ENCODE measurements at regions not wholly inside any gene's neighbourhood (a gene's known extent, or its start where the extent isn't known, plus 50 kb on each side); places are given as distances from the start of the nearest gene placed in this dataset.

DNA sequence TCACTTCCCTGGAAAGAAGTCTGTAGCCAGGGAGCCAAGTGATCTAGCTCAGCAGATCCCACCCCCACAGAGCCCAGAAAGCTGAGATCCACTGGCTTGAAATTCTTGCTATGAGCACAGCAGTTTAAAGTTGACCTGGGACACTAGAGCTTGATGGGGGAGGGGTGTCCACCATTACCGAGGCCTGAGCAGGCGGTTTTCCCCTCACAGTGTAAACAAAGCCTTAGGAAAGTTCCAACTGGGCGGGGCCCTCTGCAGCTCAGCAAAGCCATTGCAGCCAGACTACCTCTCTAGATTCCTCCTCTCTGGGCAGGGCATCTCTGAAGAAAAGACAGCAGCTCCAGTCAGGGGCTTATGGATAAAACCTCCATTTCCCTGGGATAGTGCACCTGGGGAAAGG lies 887.2 kb upstream of the LRATD1 start:
- H3K4me1 ChIP-seq (ENCODE audit: insufficient read depth, insufficient read length): no peaks in the 10 kb centered on the region
- no peak for TF ChIP-seq ZNF274 (IDR thresholded peaks at IDR 0.05; ENCODE audit: low read depth, low read length)
- TF ChIP-seq YY1 (IDR thresholded peaks at IDR 0.05; ENCODE audit: insufficient read depth, insufficient read length): no peak
- TF ChIP-seq SUZ12 (IDR thresholded peaks at IDR 0.05; ENCODE audit: extremely low read depth, insufficient read depth, insufficient read length): no peak
- no peaks in the 10 kb centered on the region for H3K36me3 ChIP-seq (ENCODE audit: insufficient read depth, insufficient read length, low read length)
- no peak overlapping the region for H3K4me3 ChIP-seq (ENCODE audit: insufficient read length, low read depth)
- no peak overlapping the region for H3K9ac ChIP-seq (ENCODE audit: insufficient read length, low read depth)
- no peaks in the 10 kb centered on the region for H3K27me3 ChIP-seq (ENCODE audit: insufficient read depth, insufficient read length)
- H3K9me3 ChIP-seq (ENCODE audit: insufficient read depth, low read length): peaks cover 28% of the 10 kb centered on the region; the same call in 1 of the 2 replicates
- peak; percentile 40 for DNase-seq (ENCODE audit: low read depth, low spot score)

DNA sequence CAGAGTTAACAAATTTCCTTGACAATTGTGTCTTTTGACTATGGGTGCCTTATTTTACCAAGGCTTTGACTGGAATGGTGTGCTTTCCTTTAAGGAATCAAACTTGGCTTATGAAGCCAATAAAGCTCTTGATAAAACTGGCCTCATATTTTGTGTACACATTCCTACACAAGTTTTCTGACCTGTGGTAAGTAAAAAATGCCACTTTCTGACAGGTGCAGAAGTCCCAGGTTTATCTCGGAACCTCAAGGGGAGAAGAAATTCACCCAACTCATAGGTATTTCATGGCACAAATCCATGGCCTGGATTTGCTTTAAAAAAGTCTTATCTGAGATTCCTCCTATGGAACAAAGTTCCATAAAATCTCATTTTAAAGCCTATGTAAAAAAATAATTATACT lies 880.6 kb upstream of the LRATD1 start:
- Histone ChIP-seq H3K9ac (ENCODE audit: insufficient read length, low read depth) (no peak overlapping the region), H3K9me3 (ENCODE audit: insufficient read depth, low read length) (no peaks in the 10 kb centered on the region; the same call in 1 of the 2 replicates), H3K27me3 (ENCODE audit: insufficient read depth, insufficient read length) (no peaks in the 10 kb centered on the region), H3K4me1 (ENCODE audit: insufficient read depth, insufficient read length) (no peaks in the 10 kb centered on the region), H3K4me3 (ENCODE audit: insufficient read length, low read depth) (no peak overlapping the region), H3K36me3 (ENCODE audit: insufficient read depth, insufficient read length, low read length) (no peaks in the 10 kb centered on the region)
- no peak for TF ChIP-seq SUZ12 (IDR thresholded peaks at IDR 0.05; ENCODE audit: extremely low read depth, insufficient read depth, insufficient read length)
- TF ChIP-seq ZNF274 (IDR thresholded peaks at IDR 0.05; ENCODE audit: low read depth, low read length): no peak
- no peak for TF ChIP-seq YY1 (IDR thresholded peaks at IDR 0.05; ENCODE audit: insufficient read depth, insufficient read length)
- DNase-seq (ENCODE audit: low read depth, low spot score): no peak

DNA sequence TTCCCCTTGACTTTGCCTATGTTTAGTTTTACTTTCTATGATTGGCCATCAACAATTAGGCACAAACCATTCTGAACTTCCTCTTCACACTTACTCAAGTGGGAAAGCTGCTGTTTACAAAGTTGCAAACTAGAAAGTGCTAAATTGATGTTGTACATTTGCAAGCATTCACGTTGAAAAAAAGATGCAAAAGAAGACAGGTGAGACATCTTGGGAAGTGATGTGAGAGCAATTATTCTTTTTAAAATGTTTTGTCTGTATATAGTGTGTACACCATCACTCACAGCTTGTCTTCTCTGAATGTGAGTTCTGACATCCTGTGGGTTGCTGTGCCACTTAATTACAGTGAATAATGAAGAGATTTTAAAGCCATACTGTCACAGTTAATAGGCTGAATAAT lies 874.1 kb upstream of the LRATD1 start:
- H3K4me3 ChIP-seq (ENCODE audit: insufficient read length, low read depth): no peak overlapping the region
- no peak for TF ChIP-seq SUZ12 (IDR thresholded peaks at IDR 0.05; ENCODE audit: extremely low read depth, insufficient read depth, insufficient read length)
- no peak for TF ChIP-seq ZNF274 (IDR thresholded peaks at IDR 0.05; ENCODE audit: low read depth, low read length)
- no peak for TF ChIP-seq YY1 (IDR thresholded peaks at IDR 0.05; ENCODE audit: insufficient read depth, insufficient read length)
- no peaks in the 10 kb centered on the region for H3K36me3 ChIP-seq (ENCODE audit: insufficient read depth, insufficient read length, low read length)
- DNase-seq (ENCODE audit: low read depth, low spot score): no peak
- H3K9ac ChIP-seq (ENCODE audit: insufficient read length, low read depth): no peak overlapping the region
- no peaks in the 10 kb centered on the region for H3K4me1 ChIP-seq (ENCODE audit: insufficient read depth, insufficient read length)
- H3K9me3 ChIP-seq (ENCODE audit: insufficient read depth, low read length): no peaks in the 10 kb centered on the region
- H3K27me3 ChIP-seq (ENCODE audit: insufficient read depth, insufficient read length): no peaks in the 10 kb centered on the region

DNA sequence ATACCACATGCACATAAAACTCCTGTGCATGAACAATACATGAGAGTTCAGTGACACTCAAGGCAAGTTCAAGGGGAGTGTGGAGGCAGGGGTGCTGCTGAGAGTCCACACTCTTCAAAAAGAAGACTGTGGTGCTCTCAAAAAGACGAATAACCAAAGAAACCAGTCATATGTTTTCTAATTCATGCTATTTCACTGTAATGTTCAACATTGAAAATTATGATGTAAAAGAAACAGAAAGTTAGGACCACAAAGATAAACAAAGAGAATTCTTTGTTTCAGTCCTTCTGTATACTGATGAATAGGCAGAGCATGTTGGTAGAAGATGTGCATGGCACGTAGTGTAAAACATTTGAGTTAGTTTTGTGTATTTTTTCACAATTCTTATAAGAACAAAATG lies 864.2 kb upstream of the LRATD1 start:
- H3K27me3 ChIP-seq (ENCODE audit: insufficient read depth, insufficient read length): no peaks in the 10 kb centered on the region
- H3K9ac ChIP-seq (ENCODE audit: insufficient read length, low read depth): no peak overlapping the region
- no peaks in the 10 kb centered on the region for H3K9me3 ChIP-seq (ENCODE audit: insufficient read depth, low read length)
- DNase-seq (ENCODE audit: low read depth, low spot score): no peak
- H3K4me3 ChIP-seq (ENCODE audit: insufficient read length, low read depth): no peak overlapping the region
- no peaks in the 10 kb centered on the region for H3K36me3 ChIP-seq (ENCODE audit: insufficient read depth, insufficient read length, low read length)
- TF ChIP-seq ZNF274 (IDR thresholded peaks at IDR 0.05; ENCODE audit: low read depth, low read length) (no peak), YY1 (IDR thresholded peaks at IDR 0.05; ENCODE audit: insufficient read depth, insufficient read length) (no peak), SUZ12 (IDR thresholded peaks at IDR 0.05; ENCODE audit: extremely low read depth, insufficient read depth, insufficient read length) (no peak)
- no peaks in the 10 kb centered on the region for H3K4me1 ChIP-seq (ENCODE audit: insufficient read depth, insufficient read length)

- no peak for DNase-seq (ENCODE audit: low read depth, low spot score)
- Histone ChIP-seq H3K4me1 (ENCODE audit: insufficient read depth, insufficient read length) (no peaks in the 10 kb centered on the region), H3K36me3 (ENCODE audit: insufficient read depth, insufficient read length, low read length) (no peaks in the 10 kb centered on the region), H3K4me3 (ENCODE audit: insufficient read length, low read depth) (no peak overlapping the region), H3K9me3 (ENCODE audit: insufficient read depth, low read length) (no peaks in the 10 kb centered on the region), H3K9ac (ENCODE audit: insufficient read length, low read depth) (no peak overlapping the region), H3K27me3 (ENCODE audit: insufficient read depth, insufficient read length) (no peaks in the 10 kb centered on the region)
- no peak for TF ChIP-seq SUZ12 (IDR thresholded peaks at IDR 0.05; ENCODE audit: extremely low read depth, insufficient read depth, insufficient read length)
- TF ChIP-seq YY1 (IDR thresholded peaks at IDR 0.05; ENCODE audit: insufficient read depth, insufficient read length): no peak
- no peak for TF ChIP-seq ZNF274 (IDR thresholded peaks at IDR 0.05; ENCODE audit: low read depth, low read length)
Measured at GRCh38 chr2:13770279-13770678, 862.2 kb upstream of the LRATD1 start.

DNA sequence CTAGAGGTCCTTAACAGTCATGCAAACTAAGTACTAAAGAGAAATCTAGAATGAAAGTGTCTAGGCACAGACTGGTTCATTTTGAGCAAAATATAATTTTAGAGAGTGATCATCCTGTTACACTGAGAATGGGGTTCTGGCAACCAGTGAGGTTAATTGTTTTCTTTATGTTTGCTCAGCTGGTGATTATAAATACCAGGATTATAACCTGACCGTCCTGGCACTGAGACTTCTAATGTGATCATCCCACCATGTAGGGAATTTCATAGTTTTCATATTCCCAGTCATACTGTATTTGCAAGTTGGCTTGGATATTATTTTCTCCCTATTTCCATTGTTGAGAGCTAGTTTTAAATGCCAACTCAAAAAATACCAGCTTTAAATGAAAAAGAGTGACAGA lies 852.5 kb upstream of the LRATD1 start:
- Histone ChIP-seq H3K27me3 (ENCODE audit: insufficient read depth, insufficient read length) (no peaks in the 10 kb centered on the region), H3K9me3 (ENCODE audit: insufficient read depth, low read length) (no peaks in the 10 kb centered on the region), H3K36me3 (ENCODE audit: insufficient read depth, insufficient read length, low read length) (no peaks in the 10 kb centered on the region), H3K9ac (ENCODE audit: insufficient read length, low read depth) (no peak overlapping the region), H3K4me3 (ENCODE audit: insufficient read length, low read depth) (no peak overlapping the region), H3K4me1 (ENCODE audit: insufficient read depth, insufficient read length) (no peaks in the 10 kb centered on the region)
- DNase-seq (ENCODE audit: low read depth, low spot score): no peak
- no peak for TF ChIP-seq ZNF274 (IDR thresholded peaks at IDR 0.05; ENCODE audit: low read depth, low read length)
- TF ChIP-seq YY1 (IDR thresholded peaks at IDR 0.05; ENCODE audit: insufficient read depth, insufficient read length): no peak
- TF ChIP-seq SUZ12 (IDR thresholded peaks at IDR 0.05; ENCODE audit: extremely low read depth, insufficient read depth, insufficient read length): no peak

- Histone ChIP-seq H3K27me3 (ENCODE audit: insufficient read depth, insufficient read length) (no peaks in the 10 kb centered on the region), H3K9ac (ENCODE audit: insufficient read length, low read depth) (no peak overlapping the region), H3K4me3 (ENCODE audit: insufficient read length, low read depth) (no peak overlapping the region), H3K36me3 (ENCODE audit: insufficient read depth, insufficient read length, low read length) (no peaks in the 10 kb centered on the region), H3K4me1 (ENCODE audit: insufficient read depth, insufficient read length) (no peaks in the 10 kb centered on the region), H3K9me3 (ENCODE audit: insufficient read depth, low read length) (no peaks in the 10 kb centered on the region)
- TF ChIP-seq ZNF274 (IDR thresholded peaks at IDR 0.05; ENCODE audit: low read depth, low read length) (no peak), SUZ12 (IDR thresholded peaks at IDR 0.05; ENCODE audit: extremely low read depth, insufficient read depth, insufficient read length) (no peak), YY1 (IDR thresholded peaks at IDR 0.05; ENCODE audit: insufficient read depth, insufficient read length) (no peak)
- no peak for DNase-seq (ENCODE audit: low read depth, low spot score)
Measured at GRCh38 chr2:13791019-13791547, 841.4 kb upstream of the LRATD1 start.

Measured in NT2/D1 (cell line).